Mesenteric fat pad (tissue), 1 donor: ENCODE measurements at regions not wholly inside any gene's neighbourhood (a gene's known extent, or its start where the extent isn't known, plus 50 kb on each side); places are given as distances from the start of the nearest gene placed in this dataset.

Source experiments
- DNase-seq: peaks from one replicate; pipeline ENCODE4 v3.0.0-alpha.2; 2020; ENCODE audit warnings: low spot score
- donor health status: DM: yes; HTN: yes; CAD: no.

- no peak for DNase-seq
Observed at GRCh38 chr4:35526456-35526855, 717.9 kb downstream of the ARAP2 start.

GRCh38 chr4:35534962-35535361 lies 709.4 kb downstream of the ARAP2 start:
- no peak for DNase-seq

DNA sequence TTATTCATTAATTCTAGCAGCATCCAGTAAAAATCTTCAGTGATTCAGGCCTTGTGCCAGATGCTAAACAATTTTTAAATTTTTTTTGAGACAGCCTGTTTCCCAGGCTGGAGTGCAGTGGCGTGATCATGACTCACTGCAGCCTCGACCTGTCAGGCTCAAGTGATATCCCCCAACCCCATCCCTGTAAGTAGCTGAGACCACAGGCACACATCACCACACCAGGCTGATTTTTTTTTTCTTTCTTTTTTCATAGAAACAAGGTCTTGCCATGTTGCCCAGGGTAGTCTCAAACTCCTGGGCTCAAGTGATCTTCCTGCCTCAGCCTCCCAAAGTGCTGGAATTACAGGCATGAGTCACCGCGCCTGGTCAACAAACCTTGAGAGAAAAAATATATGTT lies 705.5 kb downstream of the ARAP2 start:
- DNase-seq, result no peak

- DNase-seq, result no peak
Observed at GRCh38 chr4:35539404-35540055, 704.8 kb downstream of the ARAP2 start.

- no peak for DNase-seq
Observed at GRCh38 chr4:35541146-35541887, 703.0 kb downstream of the ARAP2 start.

DNA sequence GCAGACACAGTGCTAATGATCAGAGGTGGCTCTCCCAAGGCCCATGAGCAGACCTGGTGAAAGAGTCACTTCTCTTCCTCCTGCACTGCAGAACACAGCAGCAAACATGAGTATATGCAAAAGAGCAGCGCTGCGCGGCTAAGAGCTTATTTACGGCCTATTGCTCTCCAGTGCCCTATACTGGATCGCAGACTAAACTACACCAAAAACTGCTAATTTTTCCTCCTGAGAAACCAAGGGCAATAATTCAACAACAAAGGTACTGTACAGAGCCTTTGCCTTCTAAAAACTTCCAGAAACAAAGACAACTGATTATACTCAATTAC lies 702.5 kb downstream of the ARAP2 start:
- DNase-seq, result no peak

- DNase-seq, result no peak
Observed at GRCh38 chr4:35548921-35549320, 695.4 kb downstream of the ARAP2 start.

DNA sequence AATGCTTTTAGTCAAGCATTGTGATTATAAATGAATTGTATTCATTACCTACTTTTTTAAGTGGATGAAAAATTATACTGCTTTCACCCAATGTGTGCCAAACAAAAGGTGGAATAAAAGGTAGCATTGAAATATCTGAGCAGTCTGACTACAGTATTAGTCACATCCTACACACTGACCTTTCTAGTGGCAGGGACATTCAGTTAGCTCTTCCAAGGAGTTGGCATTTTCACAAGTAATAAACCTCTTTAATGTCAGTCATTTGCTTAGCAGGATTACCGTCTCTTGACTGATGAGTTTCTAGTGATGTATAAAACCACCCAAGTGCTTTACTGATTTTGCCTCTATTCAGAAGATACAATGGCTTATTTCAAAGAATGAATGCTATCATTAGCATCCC lies 687.9 kb downstream of the ARAP2 start:
- no peak for DNase-seq

DNA sequence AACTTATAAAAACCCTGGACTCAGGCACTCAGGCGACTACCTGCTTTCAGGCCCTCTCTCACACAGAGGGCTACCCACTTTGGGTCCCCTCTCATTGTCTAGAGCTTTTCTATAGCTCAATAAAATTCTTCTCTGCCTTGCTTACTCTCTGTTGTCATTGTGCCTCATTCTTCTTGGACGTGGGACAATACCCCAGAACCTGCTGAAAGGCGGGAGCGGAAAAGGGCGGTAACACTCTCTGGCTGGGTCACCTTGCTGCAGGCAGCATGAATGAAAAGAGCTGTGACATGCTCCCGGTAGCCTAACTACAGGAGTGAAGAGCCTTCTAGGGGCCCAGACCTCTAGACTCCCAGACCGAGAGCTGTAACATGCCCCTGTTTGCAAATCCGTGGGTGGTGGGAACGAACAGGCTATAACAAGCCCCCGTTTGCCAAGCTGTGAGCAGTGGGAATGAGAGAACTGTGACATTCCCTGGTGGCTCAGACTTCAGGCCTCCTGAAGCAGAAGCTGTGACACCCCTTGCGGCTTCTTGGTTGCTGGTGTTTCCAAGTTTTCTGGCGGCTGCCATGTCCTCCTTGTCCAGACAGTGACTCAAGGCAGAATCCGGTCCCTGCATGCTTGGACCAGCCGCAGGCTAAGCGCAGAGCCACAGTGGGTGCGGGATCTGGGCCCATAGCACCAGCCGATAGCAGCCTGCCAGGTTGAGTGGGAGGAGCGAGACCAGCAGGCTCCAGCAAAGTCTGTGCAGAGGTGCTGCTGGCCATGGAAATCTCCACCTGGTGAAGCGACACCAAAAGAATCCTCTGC lies 684.6 kb downstream of the ARAP2 start:
- no peak for DNase-seq

DNA sequence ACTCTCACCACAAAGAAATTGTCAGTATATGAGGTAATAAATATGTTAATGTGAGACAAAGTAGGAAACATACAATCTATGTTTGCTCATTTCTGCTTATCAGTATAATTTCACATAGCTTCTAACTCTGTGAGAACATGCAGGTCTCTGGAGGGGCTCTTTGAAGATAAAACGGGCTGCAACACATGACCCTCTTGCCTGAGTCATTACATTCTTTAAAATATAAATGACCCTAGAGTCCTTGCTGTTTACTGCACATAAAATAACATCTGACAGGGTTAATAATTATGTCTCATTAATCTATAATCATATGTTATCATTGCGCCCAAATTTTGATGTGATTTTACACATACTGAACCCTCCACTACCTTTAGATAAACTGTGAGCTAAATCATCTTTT lies 681.5 kb downstream of the ARAP2 start:
- DNase-seq, result no peak

GRCh38 chr4:35565640-35566039 lies 678.7 kb downstream of the ARAP2 start:
- no peak for DNase-seq

DNA sequence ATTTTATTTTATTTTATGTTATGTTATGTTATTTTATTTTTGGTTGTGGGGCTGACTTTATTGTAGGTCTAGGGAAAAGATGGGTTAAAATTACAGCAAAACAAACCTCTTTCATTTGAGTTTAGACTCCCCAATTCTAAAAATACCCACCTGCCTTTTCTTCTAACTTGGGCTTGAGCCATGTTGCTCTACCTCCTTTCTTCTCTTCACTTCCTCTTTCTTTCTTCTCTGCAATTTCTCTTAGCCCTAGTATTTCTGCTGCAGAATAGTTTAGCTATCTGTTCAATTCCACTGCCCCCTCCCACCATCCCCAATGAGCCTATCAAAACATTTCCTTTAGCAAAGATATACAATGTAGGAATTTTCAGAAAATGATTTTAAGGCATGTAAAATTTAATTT lies 653.3 kb downstream of the ARAP2 start:
- no peak for DNase-seq

DNA sequence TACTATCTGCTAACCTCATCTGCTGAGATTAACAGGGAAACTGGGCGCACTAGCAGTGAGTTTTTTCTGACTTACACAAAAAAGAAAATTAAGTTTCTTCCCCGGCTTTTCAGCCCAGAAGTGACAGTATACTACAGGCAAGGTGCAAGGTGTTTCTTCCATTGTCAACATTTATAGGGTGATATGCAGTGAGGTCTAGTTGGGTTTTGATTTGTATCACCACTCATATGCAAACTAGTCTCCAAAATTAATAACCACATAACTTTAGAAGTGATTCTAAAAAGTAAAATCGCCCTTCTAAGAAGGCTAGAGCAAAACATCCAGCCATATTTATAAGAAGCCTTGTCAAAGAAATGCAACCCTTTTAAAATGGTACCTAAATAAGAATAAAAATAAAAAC lies 640.1 kb downstream of the ARAP2 start:
- no peak for DNase-seq

DNA sequence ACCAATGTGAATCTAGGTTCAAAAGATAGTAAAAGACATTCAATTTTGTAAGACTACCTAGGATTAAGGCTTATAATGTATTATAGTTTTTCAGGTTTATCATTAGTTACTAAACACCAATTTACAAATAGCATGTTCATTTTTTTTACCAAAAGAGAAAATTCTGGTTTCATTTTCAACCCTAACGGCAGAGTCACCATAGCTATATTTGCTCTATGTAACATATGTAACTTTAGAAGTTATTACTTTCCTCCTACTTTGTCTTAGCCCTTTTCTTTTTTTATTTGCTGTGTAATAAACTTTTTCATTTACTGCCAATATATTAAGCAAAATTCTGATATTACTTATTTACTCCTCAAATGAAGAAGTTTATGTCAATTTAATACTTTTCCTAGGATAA lies 639.6 kb downstream of the ARAP2 start:
- no peak for DNase-seq

DNA sequence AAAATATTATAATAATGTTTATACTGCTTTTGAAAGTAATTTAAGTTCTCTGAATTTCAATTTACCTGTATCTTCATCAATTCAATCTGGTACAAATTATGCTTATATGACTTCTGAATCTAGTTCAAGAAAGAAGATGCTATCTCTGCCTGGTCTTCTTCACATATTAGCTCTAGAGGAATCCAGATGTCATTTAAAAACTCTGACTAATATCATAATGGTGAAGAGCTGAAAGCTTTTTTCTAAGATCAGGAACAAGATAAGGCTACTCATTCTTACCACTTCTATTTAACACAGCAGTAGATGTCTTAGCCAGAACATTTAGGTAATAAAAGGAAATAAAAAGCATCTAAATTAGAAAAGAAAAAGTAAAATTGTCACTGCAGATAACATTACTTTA lies 636.1 kb downstream of the ARAP2 start:
- DNase-seq, result no peak

- no peak for DNase-seq
Observed at GRCh38 chr4:35614120-35614519, 630.2 kb downstream of the ARAP2 start.

DNA sequence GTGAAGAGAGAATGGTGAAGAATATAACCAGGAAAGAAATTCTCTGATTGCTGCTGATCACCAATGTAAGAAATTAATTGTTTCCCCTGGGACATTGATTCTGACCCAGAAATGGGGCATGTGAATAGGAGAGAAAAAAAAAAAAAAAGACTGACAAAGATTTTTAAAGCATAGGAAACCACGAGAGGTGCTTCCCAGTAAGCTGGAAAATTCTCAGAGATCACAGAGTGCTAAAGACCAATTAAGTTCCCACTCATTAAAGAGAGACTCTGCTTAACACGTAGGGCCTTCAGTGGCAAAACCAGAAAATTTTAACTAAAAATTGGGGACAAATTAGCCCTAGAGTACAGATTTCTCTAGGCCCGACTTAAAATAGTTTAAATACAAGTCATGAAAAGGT lies 604.4 kb downstream of the ARAP2 start:
- no peak for DNase-seq

DNA sequence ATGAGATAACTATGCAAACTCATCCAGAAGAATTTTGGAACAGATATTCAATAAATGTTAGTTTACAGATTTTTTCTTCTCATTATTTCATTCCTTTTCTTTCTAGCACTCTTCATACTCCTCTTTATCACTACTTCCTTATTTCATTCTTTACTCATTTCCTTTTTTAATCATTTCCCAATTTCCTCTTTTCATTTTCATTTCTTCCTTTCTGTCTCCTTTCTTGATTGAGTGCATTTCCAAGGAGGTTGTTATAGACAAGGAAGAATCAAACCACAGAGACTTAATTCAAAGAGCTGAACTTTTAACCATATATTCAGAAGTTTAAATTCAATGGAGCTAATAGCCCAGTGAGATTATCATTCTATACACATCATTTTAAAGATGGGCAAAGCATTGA lies 600.7 kb downstream of the ARAP2 start:
- DNase-seq, result no peak

GRCh38 chr4:35644591-35644990 lies 599.7 kb downstream of the ARAP2 start:
- DNase-seq, result no peak

GRCh38 chr4:35649011-35649410 lies 595.3 kb downstream of the ARAP2 start:
- no peak for DNase-seq

DNA sequence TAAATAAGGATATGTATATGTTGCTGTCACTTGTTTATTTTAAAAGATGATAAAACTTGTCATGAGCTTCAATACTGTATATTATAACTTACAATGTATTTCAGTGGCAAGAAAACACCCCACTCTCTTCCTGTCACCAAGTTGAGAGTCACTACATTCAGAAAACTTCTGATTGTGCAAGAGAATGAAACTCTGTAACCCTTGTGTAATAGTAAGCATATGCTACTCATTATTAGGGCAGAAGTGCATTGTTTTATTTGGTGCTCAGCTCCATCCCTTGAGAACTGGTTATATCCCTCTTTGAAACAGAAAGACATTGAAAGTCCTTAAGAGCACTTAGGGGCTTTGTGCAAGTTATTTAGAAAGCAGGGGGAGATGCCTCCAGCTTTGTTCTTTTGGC lies 594.5 kb downstream of the ARAP2 start:
- DNase-seq, result no peak

DNA sequence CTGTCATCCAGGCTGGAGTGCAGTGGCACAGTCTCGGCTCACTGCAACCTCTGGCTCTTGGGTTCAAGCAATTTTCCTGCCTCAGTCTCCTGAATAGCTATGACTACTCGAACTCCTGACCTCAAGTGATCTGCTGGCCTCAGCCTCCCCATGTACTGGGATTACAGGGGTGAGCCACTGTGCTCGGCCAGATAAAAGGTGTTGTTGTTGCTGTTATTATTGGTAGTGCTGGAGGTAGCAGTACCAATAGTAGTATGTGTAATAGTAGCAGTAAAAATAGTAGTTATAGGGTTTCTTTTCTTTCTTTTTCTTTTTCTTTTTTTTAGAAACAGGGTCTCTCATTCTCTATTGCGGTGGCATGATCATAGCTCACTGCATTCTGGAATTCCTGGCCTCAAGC lies 592.1 kb downstream of the ARAP2 start:
- no peak for DNase-seq

DNA sequence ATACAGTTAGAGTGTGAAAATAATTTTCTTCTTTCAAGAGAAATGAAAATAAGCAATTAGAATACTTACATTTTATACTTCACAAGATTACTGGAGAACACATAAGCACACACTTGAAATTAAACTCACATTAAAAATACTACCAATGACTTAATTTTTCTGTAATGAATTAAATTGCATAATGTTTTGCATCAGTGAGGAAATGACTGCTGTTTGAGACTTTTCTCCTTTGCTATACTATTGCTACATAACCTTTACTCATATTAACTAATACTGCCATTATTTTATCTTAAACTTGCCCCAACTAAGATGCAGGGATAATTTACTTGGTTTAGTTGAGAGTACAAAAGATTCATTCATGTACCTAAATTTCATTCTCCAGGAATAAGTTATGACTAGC lies 590.9 kb downstream of the ARAP2 start:
- DNase-seq, result no peak
